ENCODE measurements at regions not wholly inside any gene's neighbourhood (a gene's known extent, or its start where the extent isn't known, plus 50 kb on each side); places are given as distances from the start of the nearest gene placed in this dataset.

- Histone ChIP-seq H4K20me1 (ENCODE audit: control insufficient read depth, extremely low read depth, insufficient read depth, low read length) (no peaks in the 10 kb centered on the region), H3K9me3 (ENCODE audit: control insufficient read depth, low read depth, low read length) (no peaks in the 10 kb centered on the region), H3K27ac (ENCODE audit: control insufficient read depth, insufficient read depth, low read length) (no peak overlapping the region), H3K9me1 (ENCODE audit: control insufficient read depth, extremely low read depth, insufficient read depth, low read length) (no peaks in the 10 kb centered on the region), H3K79me2 (ENCODE audit: control insufficient read depth, insufficient read depth, low read length) (no peaks in the 10 kb centered on the region), H3K4me2 (ENCODE audit: control insufficient read depth, extremely low read depth, insufficient read depth, low read depth, low read length) (no peak overlapping the region), H3K27me3 (ENCODE audit: control insufficient read depth, extremely low read depth, insufficient read depth, low read length) (peaks cover 5% of the 10 kb centered on the region), H3K4me3 (ENCODE audit: control insufficient read depth in 2 of 3, extremely low read depth in 1 of 3, insufficient read depth in 2 of 3, low read depth in 1 of 3, low read length in 3 of 3) (no peak overlapping the region), H3K36me3 (ENCODE audit: control insufficient read depth in 2 of 2, extremely low read depth in 1 of 2, insufficient read depth in 2 of 2, low read length in 2 of 2) (no peaks in the 10 kb centered on the region), H3K4me1 (ENCODE audit: control insufficient read depth, extremely low read depth, insufficient read depth, low read length) (no peaks in the 10 kb centered on the region), H3K9ac (ENCODE audit: control insufficient read depth, extremely low read depth, insufficient read depth, low read length) (no peak overlapping the region), H2AFZ (ENCODE audit: control insufficient read depth, low read length) (no peak overlapping the region)
- DNase-seq (ENCODE audit: low read depth, low spot score) (no peak), FAIRE-seq (no peak)
- TF ChIP-seq EZH2 (IDR thresholded peaks at IDR 0.05; ENCODE audit: low read length) (no peak), CTCF (optimal IDR thresholded peaks at IDR 0.05 in 1 of 3, IDR thresholded peaks at IDR 0.05 in 1 of 3, conservative IDR thresholded peaks at IDR 0.05 in 1 of 3; ENCODE audit: extremely low read depth in 1 of 3, insufficient read depth in 2 of 3, low read length in 3 of 3) (no peak)
- dilution Hi-C loops (cut with MboI; ENCODE audit: extremely low pct_ligation_motif_present, low sequenced_read_pairs): no loop called here
These were observed 152.6 kb downstream of the PTPN20 start for GRCh38 chr10:47063858-47064257.

- no peak overlapping the region for H3K4me3 ChIP-seq (ENCODE audit: control insufficient read depth in 2 of 3, extremely low read depth in 1 of 3, insufficient read depth in 2 of 3, low read depth in 1 of 3, low read length in 3 of 3)
- peaks cover 8% of the 10 kb centered on the region for H3K27me3 ChIP-seq (ENCODE audit: control insufficient read depth, extremely low read depth, insufficient read depth, low read length)
- dilution Hi-C loops (cut with MboI; ENCODE audit: extremely low pct_ligation_motif_present, low sequenced_read_pairs): no loop called here
- DNase-seq (ENCODE audit: low read depth, low spot score): no peak
- H3K9ac ChIP-seq (ENCODE audit: control insufficient read depth, extremely low read depth, insufficient read depth, low read length): no peak overlapping the region
- H4K20me1 ChIP-seq (ENCODE audit: control insufficient read depth, extremely low read depth, insufficient read depth, low read length): no peaks in the 10 kb centered on the region
- no peaks in the 10 kb centered on the region for H3K4me1 ChIP-seq (ENCODE audit: control insufficient read depth, extremely low read depth, insufficient read depth, low read length)
- no peak overlapping the region for H2AFZ ChIP-seq (ENCODE audit: control insufficient read depth, low read length)
- no peak overlapping the region for H3K27ac ChIP-seq (ENCODE audit: control insufficient read depth, insufficient read depth, low read length)
- H3K9me3 ChIP-seq (ENCODE audit: control insufficient read depth, low read depth, low read length): no peaks in the 10 kb centered on the region
- no peaks in the 10 kb centered on the region for H3K9me1 ChIP-seq (ENCODE audit: control insufficient read depth, extremely low read depth, insufficient read depth, low read length)
- H3K4me2 ChIP-seq (ENCODE audit: control insufficient read depth, extremely low read depth, insufficient read depth, low read depth, low read length): no peak overlapping the region
- H3K36me3 ChIP-seq (ENCODE audit: control insufficient read depth in 2 of 2, extremely low read depth in 1 of 2, insufficient read depth in 2 of 2, low read length in 2 of 2): no peaks in the 10 kb centered on the region
- no peak for FAIRE-seq
- TF ChIP-seq CTCF (optimal IDR thresholded peaks at IDR 0.05 in 1 of 3, IDR thresholded peaks at IDR 0.05 in 1 of 3, conservative IDR thresholded peaks at IDR 0.05 in 1 of 3; ENCODE audit: extremely low read depth in 1 of 3, insufficient read depth in 2 of 3, low read length in 3 of 3) (no peak), EZH2 (IDR thresholded peaks at IDR 0.05; ENCODE audit: low read length) (no peak)
- H3K79me2 ChIP-seq (ENCODE audit: control insufficient read depth, insufficient read depth, low read length): no peaks in the 10 kb centered on the region
These were observed 154.7 kb downstream of the PTPN20 start for GRCh38 chr10:47065903-47066302.
